IPS DF 4.7 (cell line): ENCODE measurements at regions not wholly inside any gene's neighbourhood (a gene's known extent, or its start where the extent isn't known, plus 50 kb on each side); places are given as distances from the start of the nearest gene placed in this dataset.
"Not testable (repeated sequence)": the region's sequence is repeated elsewhere in the genome, so short reads cannot be mapped to it uniquely, and the experiment has no call there.

ENCODE experiments used
- DNase-seq: peaks from one replicate; pipeline ENCODE4 v3.0.0-alpha.2; 2013; ENCODE audit warnings: low spot score; ENCODE audit errors: extremely low read depth

DNA sequence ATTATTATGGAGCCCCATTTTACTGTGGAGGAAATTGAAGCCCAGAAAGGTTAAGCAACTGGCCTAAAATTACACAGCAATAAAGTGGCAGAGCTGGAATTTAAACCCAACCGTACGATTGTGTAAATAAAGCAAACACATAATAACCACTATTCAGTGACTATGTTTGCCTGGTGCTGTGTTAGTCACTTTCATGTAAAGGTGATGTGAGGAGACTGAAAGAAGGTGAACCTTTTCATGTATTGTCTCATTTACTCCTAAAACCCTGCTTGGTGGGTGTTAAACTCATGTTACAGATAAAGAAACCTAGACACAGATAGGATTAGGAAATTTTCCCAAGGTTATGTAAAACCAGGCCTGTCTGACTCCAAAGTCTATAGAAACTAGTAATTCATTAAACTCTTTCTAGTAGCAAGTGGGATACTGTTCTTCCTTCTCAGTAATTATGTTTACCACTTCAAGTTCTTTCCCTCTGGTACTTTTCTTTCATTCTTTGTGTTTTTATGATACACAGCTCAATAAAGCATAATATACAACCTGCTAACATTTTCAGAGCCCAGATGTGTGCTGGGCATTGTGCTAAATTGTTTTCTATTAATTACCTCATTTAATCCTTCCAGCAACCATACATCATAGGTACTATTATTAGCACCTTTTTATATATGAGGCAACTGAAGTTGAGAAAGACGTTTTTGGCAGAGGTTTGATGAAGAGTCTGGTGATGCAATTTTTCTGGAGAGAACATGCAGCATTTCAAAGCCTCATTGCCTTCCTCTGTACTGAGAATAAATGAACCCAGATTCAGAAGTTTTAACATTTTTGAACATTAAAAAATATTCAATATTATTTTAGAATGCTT lies 202.7 kb downstream of the SPRY1 start:
- no peak for DNase-seq

DNA sequence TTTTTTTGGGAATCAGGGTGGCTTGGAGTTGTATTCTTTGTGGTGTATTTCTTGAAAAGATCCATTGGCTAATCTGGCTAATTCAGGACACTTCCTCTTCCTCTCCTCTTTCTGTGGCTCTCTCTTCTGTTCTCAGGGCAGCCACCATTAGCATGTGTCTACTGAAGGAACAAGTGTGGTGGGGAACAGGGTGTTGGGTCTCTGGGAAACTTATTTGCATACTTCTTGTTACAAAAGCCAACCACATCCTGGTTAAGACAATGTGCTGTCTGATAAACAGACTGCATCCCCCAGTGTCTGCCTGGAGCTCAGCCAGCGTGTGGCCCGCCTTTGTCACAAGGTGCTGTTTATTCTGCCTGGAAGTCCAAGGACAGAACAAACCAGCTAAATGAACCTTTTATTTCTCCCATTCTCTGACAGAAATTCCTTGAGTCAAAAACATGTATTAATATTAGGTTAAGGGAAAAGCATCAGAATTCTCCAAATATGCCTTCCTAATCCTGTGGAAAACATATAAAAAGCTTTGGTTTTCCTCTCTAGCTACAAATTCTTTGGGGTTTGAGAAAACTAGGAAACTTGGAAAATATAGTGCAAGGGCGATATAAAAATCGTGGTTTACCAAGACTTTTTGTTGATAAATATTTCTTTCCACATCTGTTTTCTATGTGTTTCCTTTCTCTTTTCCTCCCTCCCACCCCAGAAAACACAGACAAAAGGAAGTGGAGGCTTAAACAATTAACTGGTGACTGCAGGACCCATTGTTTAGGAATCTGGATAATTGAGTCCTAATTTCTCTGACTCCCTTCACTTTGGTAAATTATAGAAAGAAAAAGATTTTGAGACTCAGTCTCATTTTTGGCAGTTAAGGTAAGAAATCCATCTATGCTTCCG lies 203.6 kb downstream of the SPRY1 start:
- DNase-seq, result peak; percentile 66

GRCh38 chr4:123600987-123601904 lies 204.7 kb downstream of the SPRY1 start:
- no peak for DNase-seq

DNA sequence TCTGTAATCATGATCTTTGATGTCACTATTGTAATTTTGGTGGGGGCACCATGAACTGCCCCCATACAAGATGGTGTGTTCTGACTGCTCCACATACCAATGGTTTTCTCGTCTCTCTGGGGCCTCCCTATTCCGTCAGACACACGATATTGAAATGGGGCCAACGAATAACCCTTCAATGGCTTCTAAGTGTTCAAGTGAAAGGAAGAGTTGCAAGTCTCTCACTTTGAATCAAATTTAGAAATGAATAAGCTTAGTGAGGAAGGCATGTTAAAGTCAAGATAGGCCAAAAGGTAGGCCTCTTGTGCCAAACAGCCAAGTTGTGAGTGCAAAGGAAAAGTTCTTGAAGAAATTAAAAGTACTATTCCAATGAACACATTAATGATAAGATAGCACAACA lies 205.4 kb downstream of the SPRY1 start:
- no peak for DNase-seq

GRCh38 chr4:123603165-123603564 lies 206.6 kb downstream of the SPRY1 start:
- no peak for DNase-seq

GRCh38 chr4:123605797-123606196 lies 209.2 kb downstream of the SPRY1 start:
- DNase-seq, result not testable (repeated sequence)

DNA sequence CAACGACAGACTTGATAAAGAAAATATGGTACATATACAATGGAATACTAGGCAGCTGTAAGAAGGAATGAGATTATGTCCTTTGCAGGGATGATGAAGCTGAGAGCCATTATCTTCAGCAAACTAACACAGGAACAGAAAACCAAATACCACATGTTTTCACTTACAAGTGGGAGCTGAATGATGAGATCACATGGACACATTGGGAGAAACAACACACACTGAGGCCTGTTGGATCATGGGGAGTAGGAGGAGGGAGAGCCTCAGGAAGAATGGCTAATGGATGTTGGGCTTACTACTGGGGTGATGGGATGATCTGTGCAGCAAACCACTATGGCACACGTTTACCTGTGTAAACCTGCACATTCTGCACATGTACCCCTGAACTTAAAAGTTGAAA lies 209.7 kb downstream of the SPRY1 start:
- no peak for DNase-seq

DNA sequence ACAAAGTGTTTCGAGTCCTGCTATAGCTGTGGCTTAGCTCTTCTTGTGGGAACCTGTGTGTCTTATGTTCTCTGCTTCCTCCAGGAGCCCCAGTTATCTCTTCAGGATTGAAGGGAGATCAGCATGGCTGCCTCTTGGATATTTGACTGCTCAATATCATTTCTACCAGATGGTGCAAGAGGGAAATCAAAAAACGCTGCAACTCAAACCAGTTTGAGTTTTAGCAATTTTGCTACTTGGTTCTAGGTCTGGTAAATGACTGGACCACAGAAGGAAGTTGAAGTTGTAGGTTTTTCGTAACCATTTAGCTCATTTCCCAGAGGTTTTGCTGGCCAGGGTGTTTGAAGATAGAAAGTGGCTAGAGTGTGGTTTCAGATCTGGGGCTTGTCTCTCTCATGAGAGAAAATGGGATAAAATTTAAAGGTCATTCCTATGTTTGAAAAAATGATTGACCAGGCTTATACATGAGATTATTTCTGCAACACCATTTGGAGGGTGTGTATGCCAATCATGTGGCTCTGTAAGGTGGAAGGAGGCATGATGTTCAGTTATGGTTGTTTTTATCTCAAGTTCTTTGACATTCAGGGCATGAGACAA lies 210.4 kb downstream of the SPRY1 start:
- no peak for DNase-seq

DNA sequence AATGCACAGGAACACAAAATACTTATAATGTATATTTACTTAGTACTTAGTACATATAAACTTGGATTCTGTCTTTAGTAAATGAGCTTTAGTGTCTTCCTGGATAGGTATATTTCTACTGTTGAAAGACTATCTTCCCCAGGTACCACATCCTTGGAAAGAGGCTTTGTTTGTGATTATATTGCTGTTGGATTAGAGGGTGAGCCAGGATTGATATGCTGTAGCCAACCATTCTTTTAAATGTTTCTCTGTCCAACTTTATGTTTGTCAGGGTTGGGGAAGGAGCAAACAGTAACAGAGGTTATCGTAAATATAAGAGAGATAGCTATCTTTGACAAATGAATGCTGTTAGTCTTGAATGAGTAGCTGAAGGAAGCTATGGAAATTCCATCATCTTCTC lies 213.2 kb downstream of the SPRY1 start:
- no peak for DNase-seq

DNA sequence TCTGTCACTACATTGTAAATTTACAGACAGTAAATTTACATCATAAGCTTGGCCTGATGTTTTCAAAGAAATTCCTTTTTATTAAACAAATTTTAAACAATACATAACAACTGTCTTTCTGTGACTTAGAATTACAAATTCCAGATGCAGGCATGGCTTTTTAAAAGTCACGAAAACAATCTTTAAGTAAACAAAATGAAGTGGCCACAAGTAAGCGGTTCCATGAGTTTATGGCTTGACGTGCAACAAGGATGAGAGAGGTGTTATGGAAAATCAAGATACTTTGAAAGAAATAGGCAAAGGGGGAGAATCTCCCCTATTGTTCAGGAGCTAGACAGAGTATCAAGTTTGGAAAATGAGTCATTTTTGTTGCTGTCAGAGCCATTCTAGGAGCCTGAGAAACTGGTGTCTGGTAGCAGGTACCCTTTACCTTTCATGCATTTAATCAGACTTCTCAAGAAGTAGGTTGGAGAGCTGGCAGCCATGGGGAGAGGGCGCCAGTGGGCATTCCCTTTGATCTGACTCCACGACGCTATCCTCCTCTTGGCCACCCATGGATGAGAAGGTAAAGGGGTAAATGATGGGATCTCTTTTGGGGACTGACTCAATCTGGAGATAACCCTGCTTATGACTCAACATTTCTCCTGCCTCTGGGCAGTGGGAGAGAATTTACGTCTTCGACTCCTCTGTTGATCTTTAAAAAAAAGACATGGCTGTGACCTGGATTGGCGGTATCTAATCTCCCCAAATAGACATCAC lies 217.2 kb downstream of the SPRY1 start:
- no peak for DNase-seq

DNA sequence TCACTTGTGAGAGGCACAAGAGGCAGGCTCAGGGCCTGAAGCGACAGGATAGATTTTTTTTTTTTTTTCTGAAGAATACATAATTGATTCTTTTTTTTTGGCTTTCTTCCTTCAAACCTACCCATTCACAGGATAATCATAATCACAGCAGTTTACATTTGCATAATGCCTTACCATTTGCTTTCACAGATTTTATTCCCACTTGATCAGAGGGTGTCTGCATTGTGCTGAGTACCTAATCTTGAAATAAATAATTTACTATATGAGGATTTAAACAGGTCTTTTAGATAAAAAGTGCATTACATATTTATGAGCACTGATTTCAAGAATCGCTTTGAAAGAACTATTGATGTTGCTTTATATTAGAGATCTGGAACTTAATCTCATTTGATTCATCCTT lies 219.3 kb downstream of the SPRY1 start:
- no peak for DNase-seq

DNA sequence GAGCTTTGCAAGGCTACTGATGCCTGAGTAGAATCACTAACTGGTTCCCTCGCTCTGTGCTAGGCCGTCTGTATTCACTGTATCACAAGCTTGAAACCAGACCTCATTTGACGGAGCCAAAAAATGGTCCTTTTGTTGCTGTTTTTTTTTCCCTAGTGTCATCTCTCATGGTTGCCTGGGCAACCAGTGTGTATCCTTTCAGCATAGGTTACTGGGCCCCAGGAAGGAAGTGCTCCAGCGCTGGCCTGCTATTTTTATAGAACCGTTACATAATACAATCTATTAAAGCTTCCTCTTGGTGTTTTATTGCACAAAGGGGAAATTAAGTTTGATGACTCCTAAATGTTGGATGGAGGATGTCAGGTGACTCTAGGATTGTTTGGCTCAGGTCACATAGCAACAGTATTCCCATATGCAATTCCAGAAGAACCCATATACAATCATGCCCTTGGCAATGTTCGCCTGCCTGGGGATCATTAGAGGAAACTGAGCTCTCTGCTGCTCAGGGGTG lies 220.4 kb downstream of the SPRY1 start:
- DNase-seq, result no peak

DNA sequence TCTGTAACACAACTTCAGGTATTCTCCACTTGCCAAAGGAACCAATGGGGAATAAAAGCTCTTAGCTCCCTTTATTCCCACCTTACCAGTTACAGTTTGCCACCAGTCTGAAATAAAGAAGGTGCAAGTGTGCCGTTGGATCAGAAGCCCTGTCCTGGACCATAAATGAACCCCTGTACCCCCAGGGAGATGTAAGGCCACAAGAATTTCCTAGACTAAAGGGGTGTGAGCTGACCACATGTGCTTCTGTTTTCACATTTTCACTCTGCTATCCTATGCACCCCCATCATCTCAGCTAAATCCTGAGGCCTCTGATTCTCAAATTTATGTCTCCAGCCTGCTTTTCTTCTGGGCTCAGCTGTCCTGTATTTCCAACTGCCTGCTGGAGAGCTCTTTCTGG lies 221.2 kb downstream of the SPRY1 start:
- DNase-seq, result no peak

GRCh38 chr4:123618606-123619005 lies 222.0 kb downstream of the SPRY1 start:
- no peak for DNase-seq

- no peak for DNase-seq
Observed at GRCh38 chr4:123619326-123619725, 222.7 kb downstream of the SPRY1 start.

GRCh38 chr4:123619895-123620294 lies 223.3 kb downstream of the SPRY1 start:
- no peak for DNase-seq

GRCh38 chr4:123621072-123621705 lies 224.6 kb downstream of the SPRY1 start:
- DNase-seq, result no peak

GRCh38 chr4:123622572-123622971 lies 226.0 kb downstream of the SPRY1 start:
- no peak for DNase-seq

DNA sequence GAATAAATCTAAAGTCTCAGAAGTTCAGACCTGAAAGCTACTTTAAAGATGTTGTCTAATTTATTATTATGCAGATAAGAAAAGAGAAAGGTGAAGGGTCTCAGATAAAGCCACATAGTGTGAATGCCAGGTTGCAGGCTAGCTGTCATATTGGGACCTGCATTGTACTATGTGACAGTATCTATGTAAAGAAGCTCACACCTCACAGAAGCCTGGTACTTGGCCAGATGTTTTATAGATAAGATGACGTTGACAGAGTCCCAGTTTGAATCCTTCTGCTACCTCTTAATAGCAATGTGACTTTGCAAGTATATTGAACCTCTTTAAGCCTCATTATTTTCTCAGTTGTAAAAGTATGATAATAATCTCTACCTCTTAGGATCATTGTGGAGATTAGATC lies 227.0 kb downstream of the SPRY1 start:
- DNase-seq, result no peak

DNA sequence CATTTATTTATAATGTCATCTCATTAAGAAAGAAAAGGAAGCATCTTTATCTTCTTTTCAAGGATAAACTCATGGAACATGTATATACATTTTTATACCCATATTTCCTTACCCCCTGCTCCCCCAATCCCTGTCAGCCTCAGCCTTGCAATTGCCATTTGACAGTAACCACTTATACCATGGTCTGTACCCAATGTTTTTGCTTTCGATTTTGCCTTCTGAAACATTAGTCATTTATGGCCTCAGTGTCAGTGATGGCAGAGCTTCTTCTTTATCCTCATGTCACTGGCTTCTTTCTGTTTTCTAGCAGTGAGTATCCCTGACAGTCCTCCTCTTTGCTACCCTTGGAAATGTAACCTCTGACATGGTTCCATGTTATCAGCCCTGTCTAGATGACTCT lies 228.4 kb downstream of the SPRY1 start:
- DNase-seq, result no peak
